AG04450 (cell line): ENCODE measurements at regions not wholly inside any gene's neighbourhood (a gene's known extent, or its start where the extent isn't known, plus 50 kb on each side); places are given as distances from the start of the nearest gene placed in this dataset.

ENCODE experiments used
- CTCF ChIA-PET: fragments of 300-600, 350-600 bp; formaldehyde crosslinking; extraction: SDS; loops from one replicate; lab custom pipeline; 2022; ENCODE audit warnings: antibody characterized with exemption, inconsistent platforms; lab: Charles Lee
- POLR2A ChIA-PET: fragments of 350-600 bp; formaldehyde crosslinking; extraction: SDS; loops from one replicate; lab custom pipeline; 2021; ENCODE audit warnings: antibody characterized with exemption, inconsistent platforms; lab: Yijun Ruan, JAX
- DNase-seq: peaks from one replicate; pipeline ENCODE4 v3.0.0-alpha.2; 2011; ENCODE audit warnings: low read depth, low spot score
- H3K27ac ChIP-seq: one replicate; pipeline ENCODE4 v1.5.1; 2012; ENCODE audit warnings: low read depth, low read length, control low read depth
- H3K27me3 ChIP-seq: one replicate; pipeline ENCODE4 v1.6.0; 2012; ENCODE audit warnings: low read length; ENCODE audit not compliant: control insufficient read depth, insufficient read depth
- H3K4me3 ChIP-seq: 2 replicates; pipeline ENCODE4 v1.5.1; 2011; ENCODE audit warnings: mild to moderate bottlenecking, low read depth, low read length, control low read depth
- H3K9me3 ChIP-seq: 2 replicates; pipeline ENCODE4 v1.5.1; 2012; ENCODE audit warnings: low read length; ENCODE audit not compliant: control insufficient read depth, insufficient read depth
- TF ChIP-seq, protein P1 (sequence below): IDR thresholded peaks from 2 replicates; pipeline ENCODE4 v1.5.1; 2011; ENCODE audit warnings: low read depth, low read length, control low read depth, inconsistent platforms

DNA sequence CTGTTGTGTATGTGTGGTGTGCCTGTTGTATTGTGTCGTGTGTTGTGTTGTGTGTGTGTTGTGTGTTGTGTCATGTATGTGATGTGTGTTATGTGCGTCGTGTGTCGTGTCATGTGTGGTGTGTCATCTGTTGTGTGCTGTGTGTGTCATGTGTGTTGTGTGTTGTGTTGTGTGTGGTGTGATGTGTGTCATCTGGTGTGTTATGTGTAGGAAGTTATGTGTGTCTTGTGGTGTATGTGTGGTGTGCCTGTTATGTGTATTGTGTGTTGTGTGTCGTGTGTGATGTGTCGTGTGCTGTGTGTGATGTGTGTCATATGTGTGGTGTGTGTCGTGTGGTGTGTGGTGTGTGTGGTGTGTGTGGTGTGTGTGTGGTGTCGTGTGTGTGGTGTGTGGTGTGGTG is 145.2 kb downstream of the DNAJB6 start:
- TF ChIP-seq, protein P1, sequence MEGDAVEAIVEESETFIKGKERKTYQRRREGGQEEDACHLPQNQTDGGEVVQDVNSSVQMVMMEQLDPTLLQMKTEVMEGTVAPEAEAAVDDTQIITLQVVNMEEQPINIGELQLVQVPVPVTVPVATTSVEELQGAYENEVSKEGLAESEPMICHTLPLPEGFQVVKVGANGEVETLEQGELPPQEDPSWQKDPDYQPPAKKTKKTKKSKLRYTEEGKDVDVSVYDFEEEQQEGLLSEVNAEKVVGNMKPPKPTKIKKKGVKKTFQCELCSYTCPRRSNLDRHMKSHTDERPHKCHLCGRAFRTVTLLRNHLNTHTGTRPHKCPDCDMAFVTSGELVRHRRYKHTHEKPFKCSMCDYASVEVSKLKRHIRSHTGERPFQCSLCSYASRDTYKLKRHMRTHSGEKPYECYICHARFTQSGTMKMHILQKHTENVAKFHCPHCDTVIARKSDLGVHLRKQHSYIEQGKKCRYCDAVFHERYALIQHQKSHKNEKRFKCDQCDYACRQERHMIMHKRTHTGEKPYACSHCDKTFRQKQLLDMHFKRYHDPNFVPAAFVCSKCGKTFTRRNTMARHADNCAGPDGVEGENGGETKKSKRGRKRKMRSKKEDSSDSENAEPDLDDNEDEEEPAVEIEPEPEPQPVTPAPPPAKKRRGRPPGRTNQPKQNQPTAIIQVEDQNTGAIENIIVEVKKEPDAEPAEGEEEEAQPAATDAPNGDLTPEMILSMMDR = no peak
- CTCF ChIA-PET = no interaction called here
- no peaks in the 10 kb centered on the region for H3K27me3 ChIP-seq
- DNase-seq = no peak
- H3K9me3 ChIP-seq = peaks cover 72% of the 10 kb centered on the region
- no peak overlapping the region for H3K27ac ChIP-seq
- H3K4me3 ChIP-seq = no peak overlapping the region
- POLR2A ChIA-PET = no interaction called here

DNA sequence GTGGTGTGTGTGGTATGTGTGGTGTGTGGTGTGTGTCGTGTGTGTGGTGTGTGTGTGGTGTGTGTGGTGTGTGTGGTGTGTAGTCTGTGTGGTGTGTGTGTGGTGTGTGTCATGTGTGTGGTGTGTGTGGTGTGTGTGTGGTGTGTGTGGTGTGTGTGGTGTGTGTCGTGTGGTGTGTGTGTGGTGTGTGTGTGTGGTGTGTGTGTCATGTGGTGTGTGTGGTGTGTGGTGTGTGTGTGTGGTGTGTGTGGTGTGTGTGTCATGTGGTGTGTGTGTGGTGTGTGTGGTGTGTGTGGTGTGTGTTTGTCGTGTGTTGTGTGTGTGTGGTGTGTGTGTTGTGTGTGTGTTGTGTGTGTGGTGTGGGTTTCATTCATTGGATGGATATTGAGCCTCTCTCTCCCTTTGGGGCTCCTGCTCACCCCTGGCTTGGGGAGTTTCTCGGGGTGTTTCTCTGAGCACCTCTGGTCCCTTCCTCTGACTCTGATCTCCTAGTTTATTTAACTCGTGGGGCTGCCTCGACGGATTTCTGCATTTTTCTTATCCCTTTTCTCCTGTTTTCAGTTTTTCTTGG is 145.8 kb downstream of the DNAJB6 start:
- ChIA-PET CTCF (no interaction called here), POLR2A (no interaction called here)
- no peak for DNase-seq
- H3K27me3 ChIP-seq = no peaks in the 10 kb centered on the region
- H3K27ac ChIP-seq = no peak overlapping the region
- H3K4me3 ChIP-seq = no peak overlapping the region
- peaks cover 73% of the 10 kb centered on the region for H3K9me3 ChIP-seq
- TF ChIP-seq, protein P1 = no peak

DNA sequence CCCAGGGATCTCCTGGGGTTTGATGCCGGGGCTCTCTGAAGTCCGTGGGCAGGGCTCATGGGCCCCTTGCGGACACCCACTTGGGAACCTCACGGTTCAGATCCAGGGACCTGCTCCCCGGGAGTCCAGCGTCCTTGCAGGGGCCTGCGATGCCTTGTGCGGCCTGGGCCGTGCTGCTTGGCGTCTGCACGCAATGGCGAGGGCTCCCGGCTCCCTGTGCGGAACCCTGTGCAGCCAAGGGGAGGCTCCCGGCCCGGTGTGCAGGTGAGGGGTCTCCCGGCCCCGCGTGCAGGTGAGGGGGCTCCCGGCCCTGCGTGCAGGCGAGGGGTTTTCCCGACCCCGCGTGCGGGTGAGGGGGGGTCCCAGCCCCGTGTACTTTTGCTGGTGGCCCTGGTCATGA is 146.7 kb downstream of the DNAJB6 start:
- Histone ChIP-seq H3K27me3 (no peaks in the 10 kb centered on the region), H3K9me3 (peaks cover 78% of the 10 kb centered on the region), H3K27ac (no peak overlapping the region), H3K4me3 (no peak overlapping the region)
- CTCF ChIA-PET = no interaction called here
- TF ChIP-seq, protein P1 = no peak
- no peak for DNase-seq
- POLR2A ChIA-PET = no interaction called here

DNA sequence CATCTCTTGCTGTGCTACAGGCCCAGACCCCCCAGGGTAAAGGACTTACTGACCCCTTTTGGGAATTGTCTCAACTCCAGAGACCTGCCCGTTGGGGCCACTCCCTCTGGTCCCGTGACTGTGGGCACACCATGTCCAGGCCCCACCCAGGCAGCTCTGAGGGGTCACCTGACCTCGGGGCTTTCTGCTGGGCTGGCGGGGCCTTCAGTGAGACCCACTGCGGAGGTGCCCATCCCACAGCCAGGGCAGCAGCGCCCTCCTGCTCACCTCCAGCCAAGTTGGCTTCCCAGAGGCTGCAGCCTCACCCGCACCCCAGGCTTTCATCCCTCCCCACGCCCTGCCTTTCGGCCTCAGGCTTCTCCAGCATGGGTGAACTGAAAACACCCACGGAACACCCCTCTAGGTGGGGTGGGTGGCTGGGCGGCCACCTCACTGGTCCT is 147.2 kb downstream of the DNAJB6 start:
- POLR2A ChIA-PET = no interaction called here
- H3K27me3 ChIP-seq = no peaks in the 10 kb centered on the region
- DNase-seq = no peak
- TF ChIP-seq, protein P1 = no peak
- no peak overlapping the region for H3K27ac ChIP-seq
- CTCF ChIA-PET = interaction anchor here (2.1 kb wide), 1 partner anchor 9 kb away, joined by 6 read pairs; no protein-coding TSS in a partner anchor
- H3K4me3 ChIP-seq = no peak overlapping the region
- H3K9me3 ChIP-seq = peaks cover 83% of the 10 kb centered on the region

DNA sequence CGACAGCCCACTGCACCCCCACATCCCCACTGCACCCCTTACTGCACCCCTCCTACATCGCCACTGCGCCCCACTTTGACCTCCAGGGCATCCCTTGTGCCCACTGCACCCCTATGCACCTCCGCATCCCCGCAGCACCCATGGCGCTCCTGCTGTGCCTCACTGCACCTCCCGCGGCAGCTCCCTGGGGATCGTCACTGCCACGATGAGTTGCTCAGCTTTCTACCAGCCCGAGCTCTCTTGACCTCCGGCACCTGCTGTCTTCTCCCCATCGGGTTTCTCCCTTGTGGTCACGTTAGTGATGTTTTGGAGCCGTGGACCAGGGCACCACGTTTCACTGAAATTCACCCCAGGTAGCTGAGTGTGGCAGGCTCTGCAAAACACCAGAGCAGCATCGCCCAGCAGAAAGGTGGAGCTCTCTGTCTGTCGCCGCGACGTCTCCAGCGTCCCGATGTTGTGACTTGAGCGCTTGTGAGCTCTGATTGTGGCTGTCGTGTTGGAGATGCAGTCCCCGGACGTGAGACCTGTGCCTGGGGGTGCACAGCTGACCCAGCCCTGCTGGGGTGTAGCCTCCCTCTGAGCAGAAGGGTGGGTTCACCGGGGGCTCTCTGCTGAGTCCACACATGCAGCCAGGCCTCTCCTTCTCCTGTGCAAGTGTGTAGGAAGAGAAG is 147.7 kb downstream of the DNAJB6 start:
- Histone ChIP-seq H3K27ac (no peak overlapping the region), H3K9me3 (peaks cover 83% of the 10 kb centered on the region), H3K27me3 (no peaks in the 10 kb centered on the region), H3K4me3 (no peak overlapping the region)
- TF ChIP-seq, protein P1 = no peak
- ChIA-PET POLR2A (no interaction called here), CTCF (interaction anchor here (2.1 kb wide), 1 partner anchor 10 kb away, joined by 6 read pairs; no protein-coding TSS in a partner anchor)
- DNase-seq = no peak
